HG02759 (cell line): ENCODE measurements at regions not wholly inside any gene's neighbourhood (a gene's known extent, or its start where the extent isn't known, plus 50 kb on each side); places are given as distances from the start of the nearest gene placed in this dataset.

ENCODE experiments used
- ATAC-seq: cut with Tn5 transposase; IDR thresholded peaks from one replicate; pipeline ENCODE4 v1.9.1; 2021; ENCODE audit warnings: mild to moderate bottlenecking, moderate library complexity; ENCODE audit not compliant: unreplicated experiment

- ATAC-seq, result no peak
These were observed 505.1 kb downstream of the IRX1 start for GRCh38 chr5:4100739-4101138.

DNA sequence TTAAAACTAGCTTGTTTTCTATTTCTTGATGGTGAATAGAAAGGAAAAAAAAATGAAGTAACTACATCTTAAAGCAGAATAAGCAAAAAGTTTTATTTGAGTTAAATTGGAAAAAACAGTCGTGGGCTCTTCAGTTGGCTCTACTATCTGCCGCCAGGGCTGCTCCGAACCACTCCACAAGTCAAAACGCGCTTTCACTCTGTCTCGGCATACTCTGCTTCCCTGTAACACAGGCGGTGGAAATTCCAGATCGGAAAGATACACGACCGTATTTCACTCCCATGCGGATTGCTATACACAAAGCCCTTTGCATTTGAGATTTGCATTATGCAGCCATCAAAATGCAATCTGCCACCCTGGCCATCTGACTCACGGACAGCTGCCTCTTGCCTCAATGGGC is 505.6 kb downstream of the IRX1 start:
- ATAC-seq, result no peak

DNA sequence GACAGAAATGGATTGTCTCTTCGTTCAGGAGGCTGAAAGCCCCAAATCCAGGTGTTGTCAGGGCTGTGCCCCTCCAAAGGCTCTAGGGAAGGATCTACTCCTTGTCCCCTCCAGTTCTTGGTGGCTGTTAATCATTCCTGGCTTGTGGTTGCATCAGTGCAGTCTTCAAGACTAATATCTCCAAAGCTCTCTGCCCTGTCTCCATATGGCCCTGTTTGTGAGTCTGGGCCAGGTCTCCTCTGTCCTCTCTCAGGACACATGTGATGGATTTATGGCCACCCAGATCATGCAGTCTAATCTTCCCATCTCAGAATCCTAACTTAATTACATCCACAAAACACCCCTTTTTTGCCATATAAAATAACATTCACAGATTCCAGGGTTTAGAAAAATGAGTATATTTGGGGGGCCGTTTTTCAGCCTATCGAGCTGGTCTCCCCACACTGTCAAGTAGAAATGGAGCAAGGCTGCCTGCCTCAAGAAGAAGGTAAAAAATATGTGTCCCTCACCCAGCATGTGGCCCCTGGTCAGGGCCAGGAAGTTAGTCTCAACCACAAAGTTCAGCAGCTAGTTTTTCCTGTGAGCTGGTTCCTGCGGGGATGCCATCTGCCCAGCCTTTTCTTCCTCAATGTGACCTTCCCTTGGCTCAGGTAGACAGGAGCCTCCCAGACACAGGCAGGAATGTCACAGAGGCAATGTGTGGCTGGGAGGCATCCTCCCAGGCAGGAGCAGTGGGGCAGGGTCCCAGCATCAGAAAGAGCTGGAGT is 509.4 kb downstream of the IRX1 start:
- no peak for ATAC-seq

- no peak for ATAC-seq
These were observed 513.1 kb downstream of the IRX1 start for GRCh38 chr5:4108690-4109089.

DNA sequence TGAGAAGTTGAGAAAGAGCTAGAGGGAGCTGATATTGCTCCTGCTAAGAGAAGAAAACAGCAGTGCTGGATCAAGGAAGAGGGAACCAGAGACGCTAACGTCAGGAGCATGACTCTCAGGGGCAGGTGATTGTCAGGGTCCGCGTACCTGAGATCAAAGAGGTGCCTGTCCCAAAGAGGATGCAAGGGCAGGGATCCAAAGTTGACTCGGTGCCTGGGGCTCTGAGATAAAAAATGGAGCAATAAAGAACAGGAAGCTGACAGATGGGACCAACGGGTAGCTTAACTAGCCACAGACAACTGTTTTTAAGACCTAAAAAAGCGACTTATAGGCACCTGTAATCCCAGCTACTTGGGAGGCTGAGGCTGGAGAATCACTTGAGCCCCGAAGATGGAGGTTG is 517.8 kb downstream of the IRX1 start:
- no peak for ATAC-seq

DNA sequence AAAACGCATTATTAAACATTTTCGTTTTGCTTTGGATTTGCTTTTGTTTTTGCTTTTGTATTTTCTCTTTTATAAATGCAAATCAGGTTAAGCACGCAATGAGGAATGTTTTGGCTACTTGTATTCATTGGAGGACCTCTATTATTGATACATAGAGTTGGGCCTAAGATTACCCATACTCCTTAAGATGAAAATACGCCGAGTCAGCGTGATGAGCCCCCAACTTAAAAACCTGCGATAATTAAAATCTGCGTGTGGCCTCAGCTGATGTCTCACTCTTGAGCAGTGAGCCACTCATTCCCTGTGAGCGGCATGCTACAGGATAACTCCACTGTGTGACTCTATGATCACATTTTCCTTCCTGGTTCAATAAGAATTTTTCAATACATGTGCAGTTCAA is 518.3 kb downstream of the IRX1 start:
- ATAC-seq, result no peak

DNA sequence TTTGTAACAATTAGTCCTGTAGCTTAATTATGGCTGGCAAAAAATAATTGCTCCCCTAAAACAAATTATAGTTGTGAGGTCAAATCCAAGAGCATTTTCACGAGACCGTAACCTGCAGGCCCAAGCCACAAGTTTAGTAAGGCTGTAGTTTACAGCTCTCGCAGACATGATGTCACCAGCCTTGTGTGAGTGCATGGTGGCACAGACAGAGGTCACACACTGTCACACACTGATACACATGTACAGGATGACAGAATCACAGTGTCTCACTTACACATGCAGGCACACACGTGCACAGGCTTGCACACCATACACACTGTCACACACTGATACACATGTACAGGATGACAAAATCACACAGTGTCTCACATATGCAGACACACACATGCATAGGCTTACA is 518.8 kb downstream of the IRX1 start:
- ATAC-seq, result no peak

GRCh38 chr5:4116834-4117233 is 521.2 kb downstream of the IRX1 start:
- no peak for ATAC-seq

GRCh38 chr5:4124221-4124970 is 528.8 kb downstream of the IRX1 start:
- no peak for ATAC-seq

GRCh38 chr5:4128994-4129393 is 533.4 kb downstream of the IRX1 start:
- ATAC-seq, result no peak

- no peak for ATAC-seq
These were observed 533.9 kb downstream of the IRX1 start for GRCh38 chr5:4129523-4129922.

GRCh38 chr5:4130819-4131218 is 535.2 kb downstream of the IRX1 start:
- no peak for ATAC-seq

DNA sequence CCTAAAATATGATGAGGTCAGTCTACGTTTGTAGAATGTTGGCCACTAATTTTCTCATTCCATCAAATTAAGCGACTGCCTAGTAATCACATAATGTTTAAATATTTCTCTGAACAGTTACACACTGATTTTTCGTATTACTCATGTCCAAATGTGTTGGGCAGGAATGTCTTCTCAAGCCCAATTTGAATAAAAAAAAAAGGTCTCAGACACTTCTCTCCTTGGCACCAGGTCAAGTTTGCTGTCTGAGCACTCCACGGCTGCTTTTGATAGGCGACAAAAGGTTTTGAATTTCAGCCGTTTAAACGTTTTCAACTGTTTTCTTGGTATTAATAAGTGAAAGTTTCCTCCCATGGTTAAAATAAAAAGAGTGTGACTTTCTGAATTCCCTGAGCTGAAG is 542.1 kb downstream of the IRX1 start:
- ATAC-seq, result no peak

DNA sequence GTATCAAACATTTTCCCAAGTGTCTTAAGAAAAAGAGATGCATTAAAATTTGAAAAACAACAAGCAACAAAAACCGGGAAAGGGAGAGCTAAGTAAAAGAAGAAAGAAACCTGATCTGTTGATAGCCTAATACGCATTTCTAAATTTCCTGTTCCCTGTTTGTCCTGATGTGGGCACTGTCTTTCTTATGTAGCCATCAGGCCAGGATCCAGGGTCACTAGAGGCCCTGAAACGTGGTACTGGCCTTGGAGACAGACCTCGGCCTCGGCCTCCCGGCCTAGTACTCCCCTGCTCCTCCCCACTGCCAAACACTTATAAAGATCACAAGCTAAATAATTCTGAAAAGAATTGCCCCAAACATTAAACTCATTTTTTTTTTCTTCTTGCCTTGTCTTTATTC is 547.2 kb downstream of the IRX1 start:
- ATAC-seq, result no peak

DNA sequence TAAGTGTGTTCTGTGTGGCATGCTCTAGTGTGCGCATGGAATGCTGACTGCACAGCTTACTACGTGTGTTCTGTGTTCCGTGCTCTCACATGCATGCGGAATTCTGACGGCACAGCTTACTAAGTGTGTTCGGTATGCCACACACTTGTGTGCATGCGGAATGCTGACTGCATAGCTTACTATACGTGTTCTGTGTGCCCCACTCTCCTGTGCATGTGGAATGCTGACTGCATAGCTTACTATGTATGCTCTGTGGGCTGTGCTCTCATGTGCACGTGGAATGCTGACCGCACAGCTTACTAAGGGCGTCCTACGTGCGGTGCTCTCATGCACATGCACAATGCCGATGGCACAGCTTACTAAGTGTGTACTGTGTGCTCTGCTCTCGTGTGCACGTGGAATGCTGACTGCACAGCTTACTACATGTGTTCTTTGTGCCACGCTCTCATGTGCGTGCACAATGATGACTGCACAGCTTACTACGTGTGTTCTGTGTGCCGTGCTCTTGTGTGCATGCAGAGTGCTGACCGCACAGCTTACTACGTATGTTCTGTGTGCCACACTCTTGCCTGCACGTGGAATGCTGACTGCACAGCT is 548.9 kb downstream of the IRX1 start:
- ATAC-seq, result no peak

DNA sequence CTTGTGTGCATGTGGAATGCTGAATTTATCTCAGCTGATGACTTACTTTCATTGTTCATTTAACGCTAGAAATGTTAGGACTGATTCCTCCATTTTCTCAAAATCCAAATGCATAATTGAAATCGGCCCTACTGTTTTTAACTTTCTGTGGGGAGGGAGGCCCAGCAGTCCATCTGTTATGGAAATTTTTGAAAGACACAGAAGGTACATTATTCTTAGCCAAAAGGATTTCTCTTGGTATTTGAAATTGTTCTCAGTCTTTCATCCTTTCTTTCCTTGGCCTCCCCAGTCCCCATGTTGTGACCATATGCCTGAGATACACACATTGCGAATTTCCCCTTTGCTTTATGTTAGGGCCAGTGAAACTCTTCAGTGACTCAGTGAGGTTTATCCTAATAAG is 549.9 kb downstream of the IRX1 start:
- no peak for ATAC-seq

DNA sequence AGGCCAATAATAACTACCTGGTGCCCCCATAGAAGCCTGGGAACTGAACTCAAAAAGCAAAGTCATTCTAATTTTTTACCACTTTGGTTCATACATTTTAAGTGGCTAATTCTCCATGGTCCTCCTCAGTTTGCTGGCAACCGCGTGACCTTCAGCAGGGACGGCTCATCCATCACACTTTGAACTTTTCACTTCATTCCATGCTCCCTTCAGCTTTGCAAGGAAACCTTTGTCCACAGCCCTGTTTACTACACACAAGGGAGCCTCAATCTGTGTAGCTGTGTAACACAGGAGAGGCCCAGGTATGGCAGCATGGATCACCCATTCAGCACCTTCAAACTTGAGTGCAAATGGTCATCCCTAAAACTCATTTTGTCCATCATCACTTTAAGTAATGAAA is 552.4 kb downstream of the IRX1 start:
- ATAC-seq, result no peak

DNA sequence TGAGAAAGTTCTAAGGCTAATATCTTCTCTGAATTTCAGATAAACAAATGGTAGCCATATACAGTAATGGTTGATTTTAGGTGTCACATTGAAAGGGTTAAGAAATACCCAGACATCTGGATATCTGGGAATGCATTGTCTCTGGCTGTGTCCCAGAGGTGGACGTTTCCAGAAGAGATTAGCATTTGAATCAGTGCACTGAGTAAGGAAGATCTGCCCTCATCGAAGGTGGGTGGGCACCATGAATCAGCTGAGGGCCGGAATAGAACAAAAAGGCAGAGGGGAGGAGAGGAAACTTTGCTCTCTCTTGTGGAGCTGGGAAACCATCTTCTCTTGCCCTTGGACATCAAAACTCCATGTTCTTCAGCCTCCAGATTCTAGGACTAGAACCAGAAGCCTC is 554.4 kb downstream of the IRX1 start:
- no peak for ATAC-seq

DNA sequence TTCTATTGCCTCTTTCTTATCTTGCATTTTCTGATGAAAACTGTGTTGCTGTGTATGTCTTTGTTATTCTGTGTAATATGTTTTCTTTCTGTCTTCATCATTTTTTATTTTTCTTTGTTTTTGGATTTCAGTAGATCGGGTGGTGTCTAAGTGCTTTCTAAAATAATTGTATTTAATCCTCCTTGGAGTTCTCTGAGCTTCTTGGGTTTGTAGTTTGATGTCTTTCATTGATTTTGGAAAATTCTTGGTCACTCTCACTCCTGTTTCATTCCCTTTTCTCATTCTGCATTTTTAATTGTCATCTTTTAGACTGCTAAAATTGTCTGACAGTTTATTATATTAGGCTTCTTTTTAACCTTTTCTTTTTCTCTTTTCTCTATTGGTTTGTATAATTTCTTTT is 560.5 kb downstream of the IRX1 start:
- no peak for ATAC-seq

GRCh38 chr5:4156889-4157288 is 561.3 kb downstream of the IRX1 start:
- ATAC-seq, result no peak

DNA sequence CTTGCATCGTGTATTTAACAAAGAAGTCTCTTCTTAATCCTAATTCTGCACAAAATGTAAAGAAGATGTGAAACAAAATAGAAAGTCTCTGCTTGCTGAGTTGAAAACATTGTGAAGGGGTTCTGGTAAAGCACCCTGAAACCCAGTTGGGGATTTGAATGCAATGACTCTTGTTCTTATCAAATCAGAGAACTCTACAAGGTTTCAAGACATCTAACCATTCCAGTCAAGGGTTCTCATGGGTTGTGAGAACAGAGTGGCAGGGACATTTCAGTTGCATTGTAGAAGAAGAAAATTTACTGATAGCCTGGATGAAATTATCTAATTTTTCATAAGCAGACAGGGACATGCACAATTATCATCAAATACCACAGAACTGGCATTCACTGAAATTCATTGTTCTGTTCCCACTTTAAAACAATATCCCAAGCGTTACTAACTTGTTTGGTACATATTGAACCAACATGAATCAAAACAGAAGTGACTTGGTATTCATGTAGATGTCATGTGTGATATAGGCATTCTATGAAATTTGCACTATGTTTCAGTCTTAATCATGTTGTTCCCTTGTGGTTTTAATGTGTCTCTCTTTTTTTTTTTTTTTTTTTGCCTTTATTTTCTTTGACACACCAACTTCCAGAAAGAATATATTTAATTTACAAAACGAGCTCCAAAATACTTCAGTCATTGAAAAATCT is 563.3 kb downstream of the IRX1 start:
- ATAC-seq, result no peak

GRCh38 chr5:4159681-4160080 is 564.0 kb downstream of the IRX1 start:
- no peak for ATAC-seq
